GM23248 (cell line): ENCODE measurements at regions not wholly inside any gene's neighbourhood (a gene's known extent, or its start where the extent isn't known, plus 50 kb on each side); places are given as distances from the start of the nearest gene placed in this dataset.

Source experiments
- EZH2 ChIP-seq: fragments of 200-600 bp; sonication (generic); IDR thresholded peaks from 2 replicates; pipeline ENCODE4 v1.6.1; 2018; ENCODE audit warnings: antibody characterized with exemption, mild to moderate bottlenecking; ENCODE audit not compliant: insufficient read depth, poor library complexity, severe bottlenecking
- EZH2phosphoT487 ChIP-seq: fragments of 200-600 bp; sonication (generic); IDR thresholded peaks from 2 replicates; pipeline ENCODE4 v1.6.1; 2018; ENCODE audit warnings: antibody characterized with exemption, moderate library complexity, mild to moderate bottlenecking, low read depth; ENCODE audit not compliant: insufficient read depth

DNA sequence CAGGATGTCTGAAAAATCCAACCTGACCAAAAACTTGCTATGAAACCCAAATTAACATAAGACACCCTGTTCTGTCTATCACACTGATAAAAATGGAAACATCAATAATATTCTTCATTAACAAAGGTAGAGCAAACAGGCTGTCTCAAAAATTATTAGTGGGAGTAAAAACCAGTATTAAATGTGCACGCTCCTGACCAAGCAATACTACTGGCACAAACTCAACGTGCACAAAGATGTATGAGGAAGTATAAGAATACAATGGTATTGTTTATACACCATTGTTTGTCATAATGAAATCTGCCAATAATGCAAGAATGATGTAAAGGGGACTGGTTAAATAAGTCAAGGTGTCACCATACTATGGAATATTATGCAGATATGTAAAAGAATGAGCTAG is 288.5 kb downstream of the MN1 start:
- TF ChIP-seq EZH2: no peak
- no peak for TF ChIP-seq EZH2phosphoT487
